ENCODE measurements at regions not wholly inside any gene's neighbourhood (a gene's known extent, or its start where the extent isn't known, plus 50 kb on each side); places are given as distances from the start of the nearest gene placed in this dataset.
A peak's percentile ranks its signal among the peaks of the same experiment; 100 is the strongest.

GRCh38 chr13:40390401-40390916, 276.0 kb downstream of the FOXO1 start:
- Histone ChIP-seq H3K4me1 (ENCODE audit: insufficient read depth, low read length, poor library complexity, severe bottlenecking) (peaks cover 44% of the 10 kb centered on the region), H3K4me3 (ENCODE audit: low read depth, low read length, poor library complexity, severe bottlenecking) (peak overlapping the region; percentile 66), H3K9me2 (ENCODE audit: insufficient read depth, low read length) (no peaks in the 10 kb centered on the region), H2AFZ (ENCODE audit: low read length) (peak overlapping the region; percentile 15; the same call in 1 of the 2 replicates), H3K79me2 (ENCODE audit: insufficient read depth, low read depth, low read length) (no peaks in the 10 kb centered on the region), H3K27ac (ENCODE audit: low read depth, low read length, poor library complexity, severe bottlenecking) (no peak overlapping the region), H4K20me1 (ENCODE audit: insufficient read depth, low read length) (no peaks in the 10 kb centered on the region), H3K9me3 (ENCODE audit: low read length) (peaks cover 6% of the 10 kb centered on the region; the same call in 1 of the 2 replicates), H3K4me2 (ENCODE audit: low read length) (peak overlapping the region; percentile 80), H3K36me3 (ENCODE audit: insufficient read depth, low read length) (no peaks in the 10 kb centered on the region)
- DNase-seq (ENCODE audit: low spot score), result peak; percentile 56
- POLR2A ChIA-PET, result interaction anchor here (0.6 to 1.1 kb wide), 3 partner anchors 14 to 239 kb away, joined by 3 to 4 read pairs (median 4); no protein-coding TSS in a partner anchor
- intact Hi-C loops (cut with micrococcal nuclease; ENCODE audit: unreplicated experiment), result no loop called here
- peak; percentile 53; the same call in 1 of the 2 replicates for TF ChIP-seq CTCF (conservative IDR thresholded peaks at IDR 0.05; ENCODE audit: low read length)
- TF ChIP-seq EZH2phosphoT487 (IDR thresholded peaks at IDR 0.05; ENCODE audit: borderline replicate concordance, low read depth, low read length), result no peak
- BruUV-seq (replicated peaks), result no TSS peak
- CTCF ChIA-PET (ENCODE audit: unreplicated experiment), result no interaction called here

- no peaks in the 10 kb centered on the region for H3K9me2 ChIP-seq (ENCODE audit: insufficient read depth, low read length)
- intact Hi-C loops (cut with micrococcal nuclease; ENCODE audit: unreplicated experiment), result no loop called here
- ChIA-PET POLR2A (interaction anchor here (0.7 to 1.0 kb wide), 2 partner anchors 16 to 40 kb away, joined by 3 read pairs; no protein-coding TSS in a partner anchor), CTCF (ENCODE audit: unreplicated experiment) (no interaction called here)
- H3K4me2 ChIP-seq (ENCODE audit: low read length), result no peak overlapping the region
- DNase-seq (ENCODE audit: low spot score), result no peak
- no peak overlapping the region for H2AFZ ChIP-seq (ENCODE audit: low read length)
- no peak overlapping the region for H3K27ac ChIP-seq (ENCODE audit: low read depth, low read length, poor library complexity, severe bottlenecking)
- TF ChIP-seq EZH2phosphoT487 (IDR thresholded peaks at IDR 0.05; ENCODE audit: borderline replicate concordance, low read depth, low read length) (no peak), CTCF (conservative IDR thresholded peaks at IDR 0.05; ENCODE audit: low read length) (no peak)
- H3K9me3 ChIP-seq (ENCODE audit: low read length), result peaks cover 15% of the 10 kb centered on the region; the same call in 1 of the 2 replicates
- H3K4me3 ChIP-seq (ENCODE audit: low read depth, low read length, poor library complexity, severe bottlenecking), result no peak overlapping the region
- no peaks in the 10 kb centered on the region for H3K36me3 ChIP-seq (ENCODE audit: insufficient read depth, low read length)
- no TSS peak for BruUV-seq (replicated peaks)
- no peaks in the 10 kb centered on the region for H4K20me1 ChIP-seq (ENCODE audit: insufficient read depth, low read length)
- H3K79me2 ChIP-seq (ENCODE audit: insufficient read depth, low read depth, low read length), result no peaks in the 10 kb centered on the region
- peaks cover 44% of the 10 kb centered on the region for H3K4me1 ChIP-seq (ENCODE audit: insufficient read depth, low read length, poor library complexity, severe bottlenecking)
These were observed 274.7 kb downstream of the FOXO1 start for GRCh38 chr13:40391788-40392187.

GRCh38 chr13:40394304-40394985, 272.0 kb downstream of the FOXO1 start:
- no peak overlapping the region for H3K4me3 ChIP-seq (ENCODE audit: low read depth, low read length, poor library complexity, severe bottlenecking)

More at GRCh38 chr13:40394304-40394985, 272.0 kb downstream of the FOXO1 start:
- no peak overlapping the region for H3K4me2 ChIP-seq (ENCODE audit: low read length)
- no TSS peak for BruUV-seq (replicated peaks)
- TF ChIP-seq CTCF (conservative IDR thresholded peaks at IDR 0.05; ENCODE audit: low read length) (no peak), EZH2phosphoT487 (IDR thresholded peaks at IDR 0.05; ENCODE audit: borderline replicate concordance, low read depth, low read length) (no peak)
- peaks cover 21% of the 10 kb centered on the region for H3K4me1 ChIP-seq (ENCODE audit: insufficient read depth, low read length, poor library complexity, severe bottlenecking)
- H3K79me2 ChIP-seq (ENCODE audit: insufficient read depth, low read depth, low read length), result no peaks in the 10 kb centered on the region
- peaks cover 11% of the 10 kb centered on the region; the same call in 1 of the 2 replicates for H3K9me3 ChIP-seq (ENCODE audit: low read length)
- no peaks in the 10 kb centered on the region for H4K20me1 ChIP-seq (ENCODE audit: insufficient read depth, low read length)
- H3K9me2 ChIP-seq (ENCODE audit: insufficient read depth, low read length), result no peaks in the 10 kb centered on the region
- no peak overlapping the region for H2AFZ ChIP-seq (ENCODE audit: low read length)
- H3K36me3 ChIP-seq (ENCODE audit: insufficient read depth, low read length), result no peaks in the 10 kb centered on the region
- no peak overlapping the region for H3K27ac ChIP-seq (ENCODE audit: low read depth, low read length, poor library complexity, severe bottlenecking)
- intact Hi-C loops (cut with micrococcal nuclease; ENCODE audit: unreplicated experiment), result no loop called here
- POLR2A ChIA-PET, result interaction anchor here (1.0 kb wide), 1 partner anchor 32 kb away, joined by 3 read pairs; no protein-coding TSS in a partner anchor
- DNase-seq (ENCODE audit: low spot score), result no peak
- CTCF ChIA-PET (ENCODE audit: unreplicated experiment), result no interaction called here
